HG03159 (cell line): ENCODE measurements at regions not wholly inside any gene's neighbourhood (a gene's known extent, or its start where the extent isn't known, plus 50 kb on each side); places are given as distances from the start of the nearest gene placed in this dataset.

Experiments used
- ATAC-seq: cut with Tn5 transposase; IDR thresholded peaks from one replicate; pipeline ENCODE4 v1.9.1; 2021; ENCODE audit warnings: mild to moderate bottlenecking, moderate library complexity; ENCODE audit not compliant: unreplicated experiment

DNA sequence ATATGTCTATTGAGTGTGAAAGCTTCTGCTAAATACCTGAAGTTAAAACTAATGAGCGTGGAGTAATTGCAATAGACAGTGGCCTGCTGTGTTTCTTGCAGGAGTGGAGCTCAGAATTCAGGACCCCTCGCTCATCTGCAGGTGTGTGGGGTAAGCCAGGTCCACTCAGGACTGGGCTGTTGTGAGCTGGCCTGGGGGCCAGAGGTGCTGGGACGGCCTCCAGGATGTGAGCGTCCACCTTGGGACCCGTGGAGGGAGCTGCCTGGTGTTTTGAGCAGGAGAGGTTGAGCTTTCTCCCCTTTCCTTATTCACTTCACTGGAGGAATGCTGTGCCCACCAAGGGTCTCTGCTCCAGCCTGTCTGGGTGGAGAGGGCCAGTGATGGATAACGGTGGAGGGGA is 681.2 kb downstream of the BRD1 start:
- no peak for ATAC-seq

DNA sequence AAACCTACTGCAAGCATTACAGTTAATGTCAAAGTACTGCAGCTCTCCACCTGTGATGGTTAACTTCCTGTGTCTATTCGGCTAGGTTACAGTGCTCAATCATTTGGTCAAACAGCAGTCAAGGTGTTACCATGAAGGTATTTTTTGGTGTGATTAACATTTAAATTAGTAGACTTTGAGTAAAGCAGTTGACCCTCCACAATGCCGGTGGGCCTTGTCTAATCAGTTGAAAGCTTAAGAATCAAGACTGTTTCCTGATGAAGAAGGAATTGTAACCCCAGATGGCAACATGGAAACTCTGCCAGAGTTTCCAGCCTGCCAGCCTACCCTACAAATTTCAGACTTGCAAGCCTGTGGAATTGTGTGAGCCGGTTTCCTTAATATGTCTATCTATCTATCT is 683.9 kb downstream of the BRD1 start:
- ATAC-seq = no peak

DNA sequence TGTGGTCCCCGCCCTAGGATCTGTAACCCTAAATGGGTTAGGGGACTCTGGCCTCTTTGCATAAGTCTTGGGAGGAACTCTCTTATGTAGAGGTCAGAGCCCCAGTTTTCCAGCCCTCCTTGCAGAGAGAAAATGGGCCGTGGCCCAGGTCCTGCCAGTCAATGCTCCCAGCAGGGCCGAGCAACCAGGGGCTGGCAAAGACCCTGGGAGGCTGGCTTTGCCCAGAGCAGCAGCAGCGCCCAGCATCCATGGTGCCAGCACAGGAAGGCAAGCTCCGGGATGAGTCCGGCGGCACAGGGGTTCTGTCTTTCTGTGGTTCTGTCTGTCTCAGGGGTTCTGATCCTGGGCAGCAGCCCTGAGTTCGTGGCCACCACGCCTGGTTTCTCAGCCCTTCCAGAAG is 684.8 kb downstream of the BRD1 start:
- ATAC-seq = no peak

DNA sequence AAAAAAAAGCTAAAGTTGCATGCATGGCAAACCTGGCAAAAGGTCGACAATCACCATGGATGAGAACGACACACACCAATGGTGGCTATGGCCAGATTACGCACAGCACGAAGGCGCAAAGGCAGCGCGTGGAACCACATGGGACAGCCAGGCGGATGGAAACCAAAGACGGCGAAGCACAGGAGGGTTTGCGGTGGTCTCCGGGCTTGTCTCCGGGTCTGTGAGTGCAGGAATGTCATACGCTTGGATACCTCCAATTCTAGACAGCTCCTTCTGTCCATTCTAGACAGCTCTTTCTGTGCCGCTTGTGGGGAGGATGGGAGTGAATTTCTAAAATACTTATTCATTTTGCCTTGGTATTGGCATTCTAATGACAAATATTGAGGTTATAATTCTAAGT is 685.4 kb downstream of the BRD1 start:
- ATAC-seq = no peak

DNA sequence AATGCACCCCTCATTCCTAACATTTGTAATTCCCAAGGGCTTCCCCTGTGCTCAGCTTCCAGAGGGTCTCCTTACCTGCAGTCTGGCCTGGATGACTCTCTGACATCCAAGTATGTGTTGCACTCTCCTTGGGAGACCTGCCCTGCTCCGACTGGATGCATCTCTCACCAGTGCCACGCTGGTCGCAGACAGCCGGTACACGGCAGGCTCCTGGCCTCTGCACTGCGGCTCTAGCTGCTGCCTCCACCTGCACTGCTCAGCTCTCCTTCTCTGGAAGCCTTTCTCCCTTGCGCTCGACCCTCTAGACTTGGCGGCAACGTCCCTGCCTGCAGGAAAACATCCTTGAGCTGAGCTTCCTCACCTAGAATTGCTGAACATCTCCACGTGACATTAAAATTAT is 685.9 kb downstream of the BRD1 start:
- ATAC-seq = no peak

DNA sequence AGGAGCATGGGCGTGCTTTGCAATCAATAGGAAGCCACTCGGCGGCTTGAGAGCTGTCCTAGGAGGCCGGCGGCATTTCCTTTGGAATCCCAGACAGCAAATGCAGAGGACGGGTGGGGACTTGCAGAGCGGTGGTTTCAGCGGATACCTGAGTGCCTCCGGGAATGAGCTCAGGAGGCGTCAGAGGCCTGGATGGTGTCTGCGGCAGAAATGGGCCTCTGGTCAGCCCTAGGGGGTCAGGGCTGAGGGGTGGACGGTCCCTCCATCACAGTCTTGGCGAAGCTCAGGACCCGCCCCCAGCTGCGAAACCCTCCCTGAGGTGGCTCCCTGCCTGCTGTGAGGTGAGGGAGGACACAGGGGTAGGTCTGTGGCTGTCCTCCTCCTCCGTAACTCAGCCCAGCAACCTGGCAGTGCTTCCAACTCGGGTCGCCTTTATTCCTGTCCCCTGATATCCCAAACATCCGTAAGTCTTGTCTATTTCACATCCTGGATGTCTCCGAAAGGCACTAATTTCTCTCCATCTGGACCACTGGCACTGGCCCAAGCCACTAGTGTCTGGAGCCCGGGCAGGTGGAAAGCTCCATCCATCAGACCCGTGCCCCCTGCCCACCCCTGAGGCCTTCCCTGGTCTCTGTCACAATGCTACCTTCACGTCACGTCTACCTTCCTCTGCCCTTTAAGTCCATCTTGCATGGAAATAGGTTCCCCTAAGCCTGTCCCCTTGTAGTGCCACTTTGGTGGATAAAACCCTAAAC is 686.6 kb downstream of the BRD1 start:
- ATAC-seq = no peak

DNA sequence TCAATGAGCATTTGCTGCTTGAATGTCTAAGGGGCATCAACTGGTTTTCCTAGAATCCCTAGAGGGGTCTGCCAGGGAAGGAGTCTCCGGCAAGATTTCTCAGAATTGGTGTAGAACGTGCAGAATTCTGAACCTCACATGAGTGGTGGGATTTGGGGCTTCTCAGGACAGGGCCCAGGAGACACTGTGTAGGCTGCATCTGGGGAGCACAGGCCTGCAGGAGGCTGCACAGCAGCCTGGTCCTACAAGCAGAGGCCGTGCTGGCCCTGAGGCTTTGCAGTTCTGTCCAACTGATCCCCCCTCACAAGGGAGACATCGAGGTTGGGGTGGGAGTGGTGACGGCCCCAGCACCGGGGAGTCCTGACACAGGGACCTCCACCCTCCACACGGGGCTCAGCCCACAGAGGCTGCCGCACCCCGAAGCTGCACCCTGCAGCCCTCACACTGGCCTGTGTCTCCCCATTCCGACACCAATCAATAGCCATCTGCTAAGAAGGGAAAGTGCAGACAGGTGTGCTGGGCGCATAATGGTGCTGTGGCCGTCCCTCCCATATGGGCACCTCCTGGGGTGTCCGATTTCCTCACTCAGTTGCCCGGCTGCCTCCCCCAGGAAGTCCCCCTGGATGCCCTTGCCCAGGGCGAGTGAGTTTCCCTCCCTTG is 688.1 kb downstream of the BRD1 start:
- ATAC-seq = no peak

DNA sequence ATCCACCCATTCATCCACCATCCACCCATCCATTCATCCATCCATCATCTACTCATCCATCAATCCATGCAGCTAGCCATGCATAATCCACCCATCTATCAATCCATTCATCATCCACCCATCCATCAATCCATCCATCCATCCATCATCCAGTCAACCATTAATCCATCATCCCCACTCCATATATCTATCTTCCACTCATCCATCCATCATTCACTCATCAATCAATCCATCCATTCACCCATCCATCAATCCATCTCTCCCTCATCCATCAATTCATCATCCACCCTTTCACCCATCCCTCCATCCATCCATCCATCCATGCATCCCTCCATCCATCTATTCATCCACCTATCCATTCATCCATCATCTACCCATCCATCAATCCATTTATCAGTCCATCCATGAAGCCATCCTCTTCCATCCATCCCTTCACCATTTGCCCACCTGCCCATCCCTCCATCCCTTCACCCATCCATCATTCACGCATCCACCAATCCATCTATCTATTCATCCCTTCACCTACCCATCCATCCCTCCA is 689.4 kb downstream of the BRD1 start:
- ATAC-seq = no peak

DNA sequence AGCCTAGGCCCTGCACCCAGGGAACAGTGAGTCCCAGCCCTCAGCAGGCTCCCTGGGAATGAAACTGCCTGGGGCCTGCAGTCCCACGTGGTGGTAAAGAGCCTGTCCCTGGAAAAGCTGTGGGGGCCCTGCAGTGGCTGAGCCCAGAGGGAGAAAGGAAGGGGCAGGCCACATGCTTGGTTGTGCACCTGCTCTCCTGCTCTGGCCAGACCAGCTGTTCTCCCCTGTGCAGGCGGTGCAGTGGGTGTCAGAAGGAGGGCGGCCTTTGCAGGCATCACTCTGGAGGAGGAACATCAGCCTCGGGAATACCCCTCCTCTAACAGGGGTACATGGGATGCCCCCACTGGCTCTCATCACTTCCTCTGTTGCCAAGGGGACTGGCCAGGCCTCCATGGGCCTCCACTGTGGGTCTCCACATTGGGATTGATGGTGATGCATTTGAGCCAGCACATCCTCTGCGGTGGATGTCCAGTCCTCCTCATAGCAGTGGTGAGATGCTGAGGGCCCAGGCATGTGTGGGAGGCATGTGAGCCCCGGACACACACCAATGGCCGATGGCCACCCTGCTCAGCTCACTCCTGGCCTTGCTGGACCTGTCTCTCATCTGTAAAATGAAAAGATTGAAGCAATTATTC is 690.4 kb downstream of the BRD1 start:
- ATAC-seq = no peak

DNA sequence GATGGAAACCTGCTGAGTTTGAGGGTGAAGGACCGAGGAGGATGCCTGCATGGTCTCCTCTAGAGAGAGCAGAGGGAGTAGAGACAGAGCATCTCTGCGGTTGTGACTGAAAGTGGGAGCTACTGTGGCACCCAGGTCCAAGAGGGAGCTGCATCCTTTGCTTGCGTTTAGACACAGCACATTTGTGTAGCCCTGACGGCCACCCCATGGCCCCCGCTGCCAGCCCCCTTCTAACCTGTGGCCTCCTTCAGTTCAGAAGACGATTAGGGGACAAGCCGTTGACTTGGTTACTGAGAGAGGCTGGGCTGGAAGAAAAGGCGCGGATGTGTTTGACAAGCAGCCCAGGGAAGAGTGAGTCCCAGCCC is 690.9 kb downstream of the BRD1 start:
- no peak for ATAC-seq

DNA sequence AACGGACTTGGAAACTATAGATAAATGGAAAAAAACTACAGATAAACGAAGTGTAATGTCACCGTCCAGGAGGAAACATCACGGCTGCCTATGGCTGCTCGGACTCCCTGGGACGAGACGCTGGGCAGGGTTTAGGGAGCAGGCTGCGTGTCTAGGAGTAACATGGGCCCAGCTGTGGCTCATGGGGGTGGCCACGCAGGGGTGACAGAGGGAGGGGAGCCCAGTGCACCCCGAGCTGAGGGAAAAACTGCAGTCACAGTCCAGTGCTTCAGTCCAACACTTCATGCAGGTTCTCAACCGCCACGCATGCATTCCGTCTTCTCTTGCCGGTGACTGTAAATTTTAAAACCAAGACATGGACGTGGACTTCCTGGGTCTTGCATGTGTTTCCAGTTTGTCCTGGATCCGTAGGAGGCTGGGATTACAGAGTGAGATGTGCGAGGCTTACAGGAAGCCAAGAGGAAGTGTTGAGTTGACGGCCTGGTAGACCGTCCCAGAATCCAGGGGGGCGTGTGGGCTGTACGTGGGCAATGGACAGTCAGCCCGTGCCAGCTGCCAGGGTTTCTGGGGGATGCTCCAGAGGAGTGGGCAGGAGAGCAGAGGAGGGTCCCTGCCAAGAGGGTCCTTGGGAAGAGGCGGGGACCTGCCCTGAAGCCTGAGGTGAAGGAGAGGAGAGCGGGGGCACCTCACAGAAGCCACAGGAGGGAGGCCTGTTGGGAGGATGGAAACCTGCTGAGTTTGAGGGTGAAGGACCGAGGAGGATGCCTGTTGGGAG is 691.4 kb downstream of the BRD1 start:
- ATAC-seq = no peak

DNA sequence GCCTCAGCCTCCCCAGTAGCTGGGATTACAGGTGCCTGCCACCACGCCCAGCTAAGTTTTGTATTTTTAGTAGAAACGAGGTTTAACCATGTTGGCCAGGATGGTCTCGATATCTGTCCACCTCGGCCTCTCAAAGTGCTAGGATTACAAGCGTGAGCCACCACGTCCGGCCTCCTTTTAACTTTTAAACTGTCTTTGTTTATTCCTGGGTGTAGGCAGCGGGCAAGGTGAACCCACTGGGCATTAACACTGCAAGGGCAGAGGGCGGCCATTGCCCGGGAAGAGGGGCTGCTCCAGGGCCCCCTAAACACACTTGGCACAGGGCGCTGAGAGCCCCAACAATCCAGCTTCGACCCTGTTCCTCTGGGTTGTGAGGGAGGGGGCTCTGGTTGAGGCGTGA is 693.6 kb downstream of the BRD1 start:
- ATAC-seq = no peak

DNA sequence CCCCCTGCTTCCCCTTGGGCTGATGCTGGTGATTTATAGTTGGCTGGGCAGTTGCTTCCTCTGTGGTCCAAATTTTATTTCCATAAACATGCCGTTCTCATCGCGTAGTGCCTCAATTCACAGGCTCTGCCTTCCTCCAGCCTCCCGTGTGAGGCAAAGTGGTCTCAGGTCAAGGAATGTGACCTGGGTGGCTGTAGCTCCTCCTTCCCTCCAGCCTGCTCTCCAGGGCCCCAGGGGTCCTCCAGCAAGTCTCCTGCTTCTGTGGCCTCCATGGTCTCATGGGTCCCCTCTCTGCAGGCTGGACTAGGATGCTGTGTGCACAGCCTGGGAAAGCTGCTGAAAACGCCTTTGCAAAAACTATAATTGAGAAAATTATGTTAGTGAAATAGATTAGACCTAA is 694.1 kb downstream of the BRD1 start:
- ATAC-seq = no peak

DNA sequence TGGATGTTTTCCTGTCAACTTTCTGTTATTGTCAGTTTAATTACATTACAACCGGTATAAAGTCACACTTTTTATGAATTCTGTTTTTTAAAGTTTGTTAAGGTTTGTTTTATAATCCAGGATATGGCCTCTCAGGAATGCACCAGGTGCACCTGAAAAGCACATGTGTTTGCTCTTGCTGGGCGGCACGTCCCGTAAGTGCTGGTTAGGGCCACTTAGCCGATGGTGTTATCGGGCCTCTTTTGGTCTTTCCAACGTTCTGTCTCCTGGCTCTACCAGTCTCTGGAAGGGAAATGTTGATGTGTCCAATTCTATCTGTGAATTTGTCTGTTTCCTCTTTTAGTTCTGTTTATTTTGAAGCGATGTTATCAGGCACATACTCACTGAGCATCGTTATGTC is 695.7 kb downstream of the BRD1 start:
- ATAC-seq = no peak

DNA sequence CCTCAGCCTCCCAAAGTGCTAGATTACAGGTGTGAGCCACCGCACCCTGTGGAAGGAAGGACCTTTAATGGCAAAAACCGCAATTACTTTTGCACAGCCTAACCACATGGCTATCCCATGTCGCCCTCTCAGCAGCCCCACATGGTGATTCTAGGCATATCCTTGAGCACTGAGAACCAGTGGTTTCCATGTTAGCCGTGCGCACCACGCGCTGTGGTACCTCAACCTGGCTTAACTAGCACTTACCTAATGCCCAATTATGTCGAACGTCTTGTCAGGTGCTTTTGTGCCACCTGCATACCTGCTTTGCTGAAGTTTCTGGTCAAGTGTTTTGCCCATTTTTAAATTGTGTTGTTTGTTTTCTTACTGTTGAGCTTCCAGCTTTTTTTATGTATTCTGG is 697.9 kb downstream of the BRD1 start:
- ATAC-seq = no peak

DNA sequence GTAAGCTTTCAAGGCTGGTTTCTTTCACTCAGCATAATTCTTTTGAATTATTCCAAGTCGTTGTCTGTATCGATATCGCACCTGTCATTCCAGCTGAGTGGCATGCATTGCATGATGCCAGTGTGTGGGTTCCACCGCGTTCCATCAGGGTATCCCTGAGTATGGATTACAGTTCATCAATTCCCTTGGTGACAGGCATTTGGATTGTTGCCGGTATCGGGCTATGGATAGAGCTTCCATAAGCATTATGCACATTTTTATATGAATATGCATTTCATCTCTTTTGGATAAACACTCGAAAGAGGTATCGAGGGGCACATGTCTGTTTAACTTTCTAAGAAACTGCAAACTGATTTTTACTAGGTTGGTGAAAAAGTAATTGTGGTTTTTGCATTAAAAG is 698.8 kb downstream of the BRD1 start:
- ATAC-seq = no peak

DNA sequence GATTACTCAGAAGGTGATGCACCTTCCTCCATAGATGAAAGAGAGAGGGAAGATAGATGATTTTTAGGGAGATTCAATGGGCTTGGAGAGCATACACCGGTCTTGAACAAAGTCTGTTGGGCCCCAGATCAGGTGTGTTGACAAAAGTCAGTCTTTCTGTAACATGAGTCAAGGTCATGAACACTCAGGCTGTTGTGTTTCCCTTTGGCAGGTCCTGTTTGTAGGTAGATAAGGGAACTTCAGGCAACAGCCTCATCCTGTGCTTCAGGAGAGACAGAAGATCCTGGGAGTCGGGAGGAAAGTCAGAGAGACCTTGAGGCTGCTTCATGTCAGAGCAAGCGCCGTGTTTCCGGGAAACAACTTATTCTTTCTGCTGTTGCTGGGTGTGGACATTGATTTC is 703.1 kb downstream of the BRD1 start:
- no peak for ATAC-seq

DNA sequence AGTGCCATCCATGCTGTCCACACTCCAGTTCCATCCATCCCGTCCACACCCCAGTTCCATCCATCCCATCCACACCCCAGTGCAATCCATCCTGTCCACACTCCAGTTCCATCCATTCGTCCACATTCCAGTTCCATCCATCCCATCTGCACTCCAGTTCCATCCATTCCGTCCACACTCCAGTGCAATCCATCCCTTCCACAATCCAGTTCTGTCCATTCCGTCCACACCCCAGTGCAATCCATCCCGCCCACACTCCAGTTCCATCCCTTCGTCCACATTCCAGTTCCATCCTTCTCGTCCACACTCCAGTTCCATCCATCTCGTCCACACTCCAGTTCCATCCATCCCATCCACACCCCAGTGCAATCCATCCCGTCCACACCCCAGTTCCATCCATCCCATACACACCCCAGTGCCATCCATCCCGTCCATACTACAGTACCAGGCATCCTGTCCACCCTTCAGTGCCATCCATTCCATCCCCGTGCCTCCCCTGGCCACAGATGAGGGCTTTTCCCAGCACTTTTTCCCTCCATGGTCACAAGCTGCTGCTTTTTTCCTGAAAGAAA is 704.0 kb downstream of the BRD1 start:
- no peak for ATAC-seq

DNA sequence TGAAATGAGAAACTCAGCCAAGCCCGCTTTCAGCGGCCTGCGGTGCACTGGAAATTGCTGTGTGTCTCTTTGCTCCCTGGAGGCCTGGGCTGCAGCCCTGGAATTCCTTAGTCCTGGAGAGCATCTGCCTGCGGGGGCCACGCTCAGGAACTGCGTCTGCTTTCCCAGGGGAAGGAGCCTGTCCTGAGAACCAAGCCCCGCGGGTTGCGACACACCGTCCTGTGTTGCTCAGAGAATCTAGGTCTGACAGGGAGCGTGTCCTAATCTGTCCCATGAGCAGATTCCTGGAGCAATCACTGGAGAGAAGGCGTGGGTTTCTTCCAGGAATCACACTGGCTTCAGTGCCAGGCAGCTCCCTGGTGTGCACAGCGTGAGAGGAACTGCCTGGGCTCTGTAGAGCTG is 708.1 kb downstream of the BRD1 start:
- ATAC-seq = no peak

DNA sequence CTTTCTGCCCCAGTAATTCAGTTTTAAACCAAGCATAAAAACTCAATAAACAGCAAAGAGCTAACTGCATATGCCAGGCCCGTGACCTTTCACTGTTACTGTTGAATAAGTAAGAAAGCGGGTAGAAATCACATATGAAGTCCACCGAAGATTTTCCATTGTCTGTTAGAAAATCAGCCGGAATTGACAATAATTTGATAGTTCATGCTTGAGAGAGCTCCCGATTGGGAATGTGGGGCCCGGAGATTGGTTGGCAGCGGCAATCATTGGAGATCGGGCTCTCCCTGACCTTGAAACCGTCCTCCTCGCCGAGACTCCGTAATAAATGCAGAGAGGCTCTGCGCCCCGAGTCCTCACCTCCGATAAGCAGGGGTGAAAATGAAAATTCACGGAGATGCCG is 709.6 kb downstream of the BRD1 start:
- ATAC-seq = no peak

DNA sequence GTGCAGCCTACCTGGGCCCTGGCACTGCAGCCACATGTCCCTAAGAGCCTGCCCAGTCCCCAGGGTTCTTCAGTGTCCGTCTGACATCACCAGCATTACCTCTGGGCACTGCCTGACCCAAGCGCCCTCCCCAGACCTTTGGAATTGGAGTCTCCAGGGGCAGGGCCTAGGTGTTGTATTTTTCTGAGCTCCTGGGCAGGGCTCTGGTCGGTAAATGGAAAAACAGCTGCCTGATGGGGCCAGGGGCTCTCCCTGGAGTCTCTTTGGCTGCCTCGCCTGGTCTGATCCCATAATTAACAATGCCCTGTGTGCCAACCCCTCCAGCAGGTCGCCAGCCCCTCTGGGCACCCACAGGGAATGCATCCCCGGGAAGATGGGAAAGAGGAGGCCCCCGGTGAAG is 710.2 kb downstream of the BRD1 start:
- no peak for ATAC-seq
